GM21390 (cell line): ENCODE measurements at regions not wholly inside any gene's neighbourhood (a gene's known extent, or its start where the extent isn't known, plus 50 kb on each side); places are given as distances from the start of the nearest gene placed in this dataset.

ENCODE experiments used
- ATAC-seq: cut with Tn5 transposase; IDR thresholded peaks from one replicate; pipeline ENCODE4 v1.9.1; 2021; ENCODE audit not compliant: unreplicated experiment

DNA sequence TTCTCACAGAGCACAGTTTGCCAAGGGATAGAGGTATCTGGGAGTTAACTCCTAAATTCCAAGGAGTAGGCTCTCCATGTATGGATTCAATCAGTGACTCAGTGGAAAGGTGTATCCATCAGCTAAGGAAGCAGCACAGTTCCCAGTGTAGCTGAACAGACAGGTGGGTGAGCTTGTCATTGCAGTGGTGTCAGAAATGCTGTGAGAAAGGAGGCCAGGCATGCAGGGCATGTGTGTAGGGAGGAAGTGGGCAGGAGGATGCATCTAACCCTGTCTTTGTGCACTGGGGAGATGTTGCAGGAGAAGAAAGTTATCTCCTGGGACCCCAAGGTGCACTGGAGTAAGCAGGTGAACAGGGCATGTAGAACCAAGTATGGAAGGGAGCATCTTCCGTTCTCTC lies 539.0 kb downstream of the VRK1 start:
- ATAC-seq, result no peak

DNA sequence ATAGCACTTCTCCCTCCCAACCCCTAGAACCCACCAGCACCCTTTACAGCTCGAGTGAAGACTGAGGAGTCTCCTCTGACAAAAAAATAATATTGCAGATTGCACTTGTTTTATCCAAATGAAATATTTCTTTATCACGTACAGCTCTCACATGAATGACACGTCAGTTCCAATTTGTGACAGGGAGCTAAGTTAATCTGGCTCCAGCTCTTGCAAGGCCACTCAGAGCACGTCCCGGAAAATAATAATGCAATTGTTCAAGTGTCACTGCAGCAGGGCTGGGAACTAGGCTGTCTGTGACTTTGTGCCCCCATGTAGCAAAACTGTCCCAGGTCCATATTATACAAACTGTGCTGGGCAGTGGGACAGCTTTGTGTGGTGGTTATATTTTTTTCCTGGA lies 539.6 kb downstream of the VRK1 start:
- ATAC-seq, result no peak

DNA sequence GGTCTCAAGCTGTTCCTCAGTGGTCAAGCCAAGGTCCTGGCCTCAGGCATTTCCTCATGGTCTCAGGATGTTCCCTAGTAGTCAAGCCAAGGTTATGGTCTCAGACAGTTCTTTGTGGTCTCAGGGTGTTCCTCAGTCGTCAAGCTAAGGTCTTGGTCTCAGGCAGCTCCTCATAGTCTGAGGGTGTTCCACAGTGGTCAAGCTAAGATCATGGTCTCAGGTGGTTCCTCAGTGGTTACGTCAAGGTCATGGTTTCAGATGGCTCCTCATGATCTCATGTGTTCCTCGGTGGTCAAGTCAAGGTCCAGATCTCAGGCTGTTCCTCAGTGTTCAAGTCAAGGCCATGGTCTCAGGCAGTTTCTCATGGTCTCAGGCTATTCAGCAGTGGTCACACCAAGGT lies 540.1 kb downstream of the VRK1 start:
- ATAC-seq, result no peak

DNA sequence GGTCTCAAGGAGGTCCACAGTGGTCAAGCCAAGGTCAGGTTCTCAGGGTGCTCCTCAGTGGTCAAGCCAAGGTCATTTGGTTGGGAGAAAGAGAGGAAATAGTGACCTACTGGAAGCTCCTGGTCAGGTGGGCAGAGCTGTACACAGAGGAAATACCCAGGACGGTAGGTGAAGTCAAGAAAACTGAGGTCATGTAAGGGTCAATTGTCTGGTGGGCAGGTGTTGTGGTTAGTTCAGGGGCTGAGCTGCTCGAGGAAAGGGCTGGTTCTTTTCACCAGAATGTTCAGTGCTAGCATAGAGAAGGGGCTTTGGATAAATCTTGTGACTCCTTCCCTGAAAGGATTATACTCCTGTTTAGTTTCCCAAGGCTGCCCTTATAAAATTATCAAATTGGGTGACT lies 540.5 kb downstream of the VRK1 start:
- ATAC-seq, result no peak

DNA sequence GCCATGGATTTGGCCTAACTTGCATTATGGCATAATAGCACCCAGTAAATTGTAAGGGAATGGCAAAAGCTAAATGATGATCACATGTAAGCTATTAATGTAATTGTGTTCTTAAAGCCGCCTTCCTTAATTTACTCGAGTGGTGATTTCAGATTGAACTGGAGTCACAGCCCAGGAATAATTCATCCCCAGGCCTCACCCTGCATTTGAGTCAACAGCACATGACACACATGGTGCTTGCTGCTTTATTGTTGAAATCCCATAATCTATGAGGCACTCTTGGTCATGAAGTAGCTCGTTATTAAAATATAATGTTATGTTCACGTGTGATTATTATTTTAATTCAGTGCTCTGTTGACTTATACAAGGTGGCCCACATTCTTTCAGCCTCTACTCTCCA lies 547.5 kb downstream of the VRK1 start:
- no peak for ATAC-seq

DNA sequence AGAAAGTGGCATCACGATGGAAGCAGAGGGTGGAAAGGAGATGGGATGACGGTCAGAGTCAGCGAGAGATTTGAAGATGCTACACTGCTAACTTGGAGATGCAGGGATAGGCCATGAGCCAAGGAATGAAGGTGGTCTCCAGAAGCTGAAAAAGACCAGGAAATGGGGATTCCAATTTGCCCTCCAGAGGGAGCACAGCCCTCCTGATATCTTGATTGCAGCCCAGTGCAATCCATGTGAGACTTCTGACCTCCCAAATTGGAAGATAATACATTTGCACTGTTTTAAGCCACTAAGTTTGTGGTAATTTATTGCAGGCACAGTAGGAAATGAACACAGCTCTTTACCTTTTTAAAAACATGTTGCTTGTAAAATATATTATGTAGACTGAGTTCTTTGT lies 549.5 kb downstream of the VRK1 start:
- ATAC-seq, result no peak

DNA sequence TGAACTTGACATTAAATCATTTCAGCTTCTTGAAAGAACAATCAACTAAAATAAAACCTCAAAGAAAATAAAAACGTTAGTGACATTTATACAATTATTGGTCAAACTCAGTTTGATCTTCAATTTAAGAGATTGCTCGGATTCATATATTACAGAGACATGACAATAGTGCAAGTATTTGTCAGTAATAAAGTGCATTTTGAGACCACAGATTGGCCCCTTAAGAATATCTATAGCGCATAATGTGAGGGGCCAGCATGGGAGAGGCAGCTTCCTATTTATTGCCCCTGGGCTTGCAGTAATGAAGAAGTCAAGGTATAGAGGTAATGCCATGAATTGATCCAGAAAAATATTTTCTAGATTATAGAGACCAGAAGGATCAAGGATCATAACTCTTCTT lies 552.3 kb downstream of the VRK1 start:
- no peak for ATAC-seq

DNA sequence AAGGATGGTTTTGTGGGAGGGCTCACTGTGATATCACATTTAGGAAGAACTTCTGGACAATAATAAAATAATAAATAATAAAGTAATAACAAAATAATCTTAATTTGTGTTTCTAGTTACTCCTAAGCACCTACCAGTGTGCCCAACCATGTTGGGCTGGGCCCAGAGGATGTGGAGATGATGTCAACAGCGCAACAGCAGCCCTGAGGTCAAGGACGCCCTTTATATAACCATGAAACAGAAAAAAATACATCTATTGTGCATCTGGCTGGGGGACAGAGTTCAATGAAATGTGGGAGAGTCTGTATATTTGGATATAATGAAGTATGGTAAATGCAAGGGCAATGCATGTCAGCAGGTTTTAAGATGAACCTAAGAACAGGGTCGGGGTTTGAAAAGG lies 552.8 kb downstream of the VRK1 start:
- ATAC-seq, result no peak

DNA sequence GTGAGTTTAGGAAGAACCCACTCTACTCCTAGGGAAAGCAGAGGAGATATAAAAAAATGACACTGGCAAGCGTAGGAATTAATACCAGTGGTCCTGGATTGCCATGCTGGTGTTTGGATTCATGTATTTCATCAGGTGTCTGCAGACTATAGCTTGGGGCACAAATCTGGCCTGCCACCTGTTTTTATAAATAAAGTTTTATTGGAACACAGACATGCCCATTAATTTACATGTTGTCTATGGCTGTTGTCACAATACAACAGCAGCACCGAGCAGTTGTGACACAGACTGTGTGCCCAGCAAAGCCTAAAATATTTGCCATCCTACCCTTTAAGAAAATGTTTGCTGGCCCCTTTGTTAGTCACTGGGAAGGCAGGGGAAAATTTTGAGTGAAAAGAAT lies 553.2 kb downstream of the VRK1 start:
- ATAC-seq, result no peak

DNA sequence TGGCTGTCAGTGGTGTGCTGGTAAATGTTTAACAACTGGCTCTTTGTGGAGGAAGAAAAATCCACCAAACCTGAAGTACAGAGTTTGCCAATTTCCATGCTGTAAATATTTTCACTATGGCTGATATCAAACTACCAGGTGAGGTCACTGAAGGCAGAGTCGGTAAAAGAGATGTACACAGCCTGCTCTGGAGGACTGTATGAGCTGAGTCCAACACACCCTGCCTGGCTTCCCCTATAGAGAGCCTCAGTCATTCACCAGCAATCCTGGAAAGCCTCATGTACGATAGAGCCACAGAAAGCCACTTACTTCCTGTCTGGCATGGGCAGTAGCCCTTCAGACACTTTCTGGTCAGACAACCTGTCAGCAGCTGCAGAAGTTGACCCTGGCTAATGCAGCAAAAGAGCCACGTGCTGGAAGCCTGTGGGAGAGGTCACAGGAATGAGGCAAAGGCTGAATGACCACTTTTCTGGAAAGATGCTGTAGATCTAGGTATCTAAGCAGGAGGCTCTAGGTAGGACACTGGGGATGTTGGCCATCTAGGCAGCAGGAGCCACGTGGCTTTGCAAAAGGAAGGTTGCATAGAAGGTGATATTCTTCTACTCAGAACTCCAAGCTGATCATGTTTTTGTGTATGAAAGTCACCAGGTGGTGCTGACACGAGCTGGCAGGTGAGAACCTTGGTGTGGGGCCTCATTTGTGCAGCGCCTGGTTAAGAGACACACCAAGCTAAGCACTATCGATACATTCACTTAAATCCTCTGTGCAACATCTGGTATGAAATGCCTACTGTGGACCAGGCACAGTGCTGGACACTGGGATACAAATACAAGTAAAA lies 553.9 kb downstream of the VRK1 start:
- ATAC-seq, result no peak

DNA sequence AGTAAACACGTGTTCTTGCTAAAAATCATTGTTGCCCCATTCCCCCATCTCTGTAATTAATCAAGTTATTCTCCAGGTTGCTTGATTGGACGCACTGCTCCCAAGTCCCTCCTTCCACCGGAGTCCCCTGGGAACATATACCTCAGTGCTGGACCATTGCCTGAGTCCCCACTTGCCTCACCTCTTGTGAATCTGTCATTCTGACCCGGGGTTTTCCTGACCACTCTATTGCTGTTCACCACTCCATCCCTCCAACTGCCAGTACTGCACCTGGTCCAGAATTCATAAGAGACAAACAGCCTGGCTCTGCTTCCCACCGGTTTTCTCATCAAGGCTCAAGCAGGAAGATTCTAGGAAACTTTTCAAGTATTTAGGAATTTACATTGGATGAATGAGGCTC lies 555.9 kb downstream of the VRK1 start:
- no peak for ATAC-seq

DNA sequence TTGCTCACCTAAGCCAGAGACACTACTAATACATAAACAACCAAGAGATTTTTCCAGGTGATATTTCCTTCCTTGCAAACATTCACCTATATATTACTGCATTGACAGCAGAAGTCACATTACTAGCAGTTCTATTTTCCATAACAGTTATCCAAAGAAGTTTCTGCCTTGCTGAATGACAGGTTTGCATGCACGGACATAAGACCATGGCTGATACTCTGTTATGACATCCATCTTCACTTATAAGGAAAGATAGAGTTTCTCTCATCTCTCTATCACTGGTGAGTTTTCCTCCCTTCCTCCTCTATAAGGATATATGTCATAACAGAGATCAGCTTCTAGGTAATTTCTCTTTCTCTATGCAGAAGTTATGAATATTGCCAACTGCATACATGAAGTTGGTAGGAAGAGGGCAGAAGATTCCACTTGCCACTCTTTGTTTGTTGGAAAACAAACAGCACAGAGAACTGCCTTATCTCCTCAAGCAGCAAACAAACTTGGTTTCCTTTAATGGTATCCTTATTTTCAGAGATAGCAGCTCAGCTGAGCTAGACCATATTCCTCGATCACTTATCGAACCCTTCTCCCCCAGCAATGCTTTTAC lies 557.0 kb downstream of the VRK1 start:
- ATAC-seq, result no peak

DNA sequence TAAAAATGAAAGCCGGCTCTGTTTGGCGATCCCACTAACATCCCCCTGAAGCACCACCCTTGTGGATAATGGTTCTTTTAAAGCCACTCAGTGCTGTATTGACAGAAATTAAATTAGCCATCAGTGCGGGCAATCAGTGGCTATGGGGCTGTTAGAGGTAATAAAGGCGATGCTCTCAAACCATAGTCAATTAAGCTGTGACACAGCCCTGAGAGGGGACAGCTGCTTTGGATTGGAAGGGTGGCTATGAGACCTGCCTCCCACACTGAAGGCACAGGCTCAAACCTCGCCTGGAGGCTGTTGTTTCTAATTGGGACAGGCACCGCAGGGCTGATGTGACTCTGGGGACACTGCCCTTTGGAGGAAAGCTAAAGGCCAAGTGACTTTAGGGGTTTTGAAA lies 562.2 kb downstream of the VRK1 start:
- no peak for ATAC-seq

DNA sequence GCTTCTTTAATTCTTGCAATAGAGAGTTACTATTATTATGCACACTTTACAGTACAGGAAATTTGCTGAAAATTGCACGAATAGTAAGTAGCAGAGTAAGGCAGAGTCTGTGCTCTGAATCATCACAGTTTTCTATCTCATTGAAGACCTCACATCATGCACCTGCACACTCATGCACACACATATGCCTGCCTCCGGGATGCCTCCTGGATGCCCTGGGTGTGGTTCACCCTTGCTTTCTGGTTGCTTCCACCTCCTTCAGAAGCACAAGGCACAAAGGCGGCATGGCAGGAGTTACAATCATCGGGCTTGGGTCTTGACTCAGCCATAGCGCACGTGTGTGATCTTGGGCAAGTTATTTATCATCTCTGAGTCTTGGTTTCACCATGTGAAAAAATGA lies 564.0 kb downstream of the VRK1 start:
- ATAC-seq, result no peak

DNA sequence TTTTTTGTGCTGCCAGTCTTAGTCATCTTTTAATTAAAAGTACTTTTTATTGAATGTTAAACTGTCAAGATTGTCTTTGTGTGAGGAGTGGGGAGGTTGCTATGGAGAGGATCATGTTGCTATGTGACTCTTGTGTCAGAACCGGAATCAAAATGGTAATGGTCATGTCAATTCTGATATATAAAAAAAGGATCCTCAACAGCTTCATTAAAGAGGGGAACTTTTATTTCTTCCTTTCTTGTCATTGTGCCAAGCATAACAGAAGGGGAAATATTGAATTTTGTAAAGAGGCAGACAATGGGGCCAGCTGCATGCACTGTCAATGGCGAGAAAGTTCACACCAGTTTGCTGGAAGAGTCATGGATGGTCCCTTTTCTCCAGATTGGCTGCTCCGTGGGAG lies 564.8 kb downstream of the VRK1 start:
- no peak for ATAC-seq

DNA sequence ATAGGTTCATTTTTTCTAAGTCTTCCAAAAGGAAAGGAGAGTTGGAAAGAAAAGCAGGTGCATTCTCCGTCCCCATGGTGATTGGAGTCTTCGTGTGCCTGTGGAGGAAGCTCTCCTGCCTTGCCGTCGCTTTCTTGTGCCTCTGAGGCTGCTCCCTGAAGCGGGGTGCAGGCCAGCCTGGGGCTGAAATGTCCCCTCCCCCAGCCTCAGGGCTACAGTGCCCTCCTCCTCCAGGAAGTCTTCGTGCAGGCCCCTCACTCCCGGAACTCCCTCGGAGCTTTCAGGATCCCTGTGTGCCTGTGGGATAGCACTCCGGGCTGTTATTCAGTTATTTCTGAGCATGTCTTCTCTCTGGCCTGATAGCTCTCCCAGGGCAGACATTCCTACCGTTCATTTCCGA lies 569.2 kb downstream of the VRK1 start:
- no peak for ATAC-seq

DNA sequence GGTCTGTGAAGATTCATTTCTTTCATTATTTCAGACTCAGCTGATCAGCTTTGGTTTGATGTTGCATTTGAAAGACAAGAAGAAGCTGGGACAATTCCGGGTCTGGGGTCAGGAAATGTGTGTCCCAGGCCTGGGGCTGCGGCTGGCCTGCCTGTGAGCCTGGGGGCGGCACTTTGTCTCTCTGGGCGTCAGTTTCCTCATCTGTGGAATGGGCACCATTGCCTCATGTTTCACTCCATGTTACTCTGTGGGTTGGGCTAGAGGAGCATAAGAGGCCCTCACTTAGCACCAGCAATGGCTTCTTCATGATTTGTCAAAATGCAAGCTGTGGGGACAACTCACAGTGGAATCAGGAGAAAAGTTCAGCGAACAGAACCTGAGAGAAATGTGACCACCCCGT lies 570.1 kb downstream of the VRK1 start:
- no peak for ATAC-seq

DNA sequence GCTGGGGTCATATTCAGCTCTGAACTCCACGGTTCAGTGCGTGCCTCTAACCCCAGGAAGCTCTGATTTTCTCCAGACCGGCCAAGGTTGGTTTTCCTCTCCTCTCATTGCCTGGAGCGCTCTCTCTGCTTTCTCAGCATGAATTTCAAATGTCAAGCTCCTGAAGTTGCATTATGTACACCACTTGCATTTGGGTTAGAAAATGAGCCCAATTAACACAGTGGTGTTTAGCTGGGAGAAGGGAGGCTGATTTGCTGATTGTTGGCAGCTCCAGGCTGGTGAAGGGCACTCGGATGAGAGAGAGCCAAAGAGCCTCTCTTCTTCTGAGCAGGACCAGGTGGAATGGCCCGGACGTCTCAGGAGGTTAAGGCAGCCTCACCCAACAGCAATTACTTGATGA lies 570.9 kb downstream of the VRK1 start:
- ATAC-seq, result no peak

DNA sequence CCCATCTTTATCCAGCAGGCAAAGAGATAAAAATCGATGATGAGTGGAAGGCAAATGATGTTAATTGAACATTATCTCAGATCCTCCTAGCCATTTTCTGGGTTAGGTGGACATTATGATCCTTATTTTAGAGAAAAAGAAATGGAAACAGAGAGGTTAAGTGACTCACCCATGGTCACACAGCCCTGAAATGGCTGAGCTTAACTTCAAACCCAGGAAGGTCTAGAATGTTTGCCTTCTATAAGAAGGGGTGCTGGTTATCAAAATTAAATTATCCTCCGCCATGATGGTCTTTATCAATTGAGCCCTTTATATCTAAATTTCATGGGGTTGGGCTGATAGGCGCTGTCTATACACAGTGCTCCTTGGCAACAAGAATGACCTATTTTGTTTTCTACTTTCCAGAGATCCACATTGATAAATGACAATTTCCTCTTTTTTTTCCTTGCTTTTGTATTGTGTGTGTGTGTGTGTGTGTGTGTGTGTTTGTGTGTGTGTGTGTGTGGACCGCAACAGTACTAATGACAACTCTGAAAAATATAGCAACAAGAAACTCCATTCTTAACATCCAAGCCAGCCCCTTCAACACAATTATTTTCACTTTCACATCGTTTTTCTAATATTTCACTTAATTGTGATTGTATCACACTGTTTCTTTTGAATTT lies 571.9 kb downstream of the VRK1 start:
- no peak for ATAC-seq

DNA sequence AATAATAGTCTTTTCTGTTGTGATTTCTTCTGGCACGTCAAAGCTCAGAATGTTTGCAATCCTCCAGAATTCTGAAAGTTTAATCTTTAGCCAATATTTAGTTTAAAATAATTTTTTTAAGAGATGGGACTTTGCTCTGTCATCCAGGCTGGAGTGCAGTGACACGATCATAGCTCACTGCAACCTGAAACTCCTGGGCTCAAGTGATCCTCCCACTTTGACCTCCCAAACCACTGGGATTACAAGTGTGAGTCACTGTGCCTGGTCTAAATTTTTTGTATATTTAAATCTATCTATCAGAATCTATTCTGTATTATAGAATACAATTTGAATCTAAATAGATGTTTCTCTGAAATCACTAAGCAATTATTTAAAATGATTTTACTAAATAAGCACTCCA lies 572.7 kb downstream of the VRK1 start:
- ATAC-seq, result no peak

DNA sequence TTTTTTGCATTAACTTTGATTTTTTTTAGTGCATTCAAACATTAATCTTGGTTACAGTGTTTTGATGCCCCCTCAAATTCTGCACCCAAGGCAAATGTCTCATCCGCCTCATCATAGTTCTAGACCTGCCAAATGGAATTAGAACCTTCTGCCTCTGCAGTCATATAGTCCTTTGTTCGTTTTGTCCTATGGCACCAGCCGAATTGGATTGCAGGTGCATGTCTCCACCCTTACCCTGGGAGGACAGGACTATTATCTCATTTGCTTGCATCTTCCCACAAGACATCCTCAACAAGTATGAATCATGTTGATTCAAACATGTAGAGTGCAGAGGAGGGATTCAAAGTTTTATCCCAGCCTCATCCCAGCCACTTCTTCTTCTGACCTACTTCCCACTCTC lies 579.1 kb downstream of the VRK1 start:
- no peak for ATAC-seq

DNA sequence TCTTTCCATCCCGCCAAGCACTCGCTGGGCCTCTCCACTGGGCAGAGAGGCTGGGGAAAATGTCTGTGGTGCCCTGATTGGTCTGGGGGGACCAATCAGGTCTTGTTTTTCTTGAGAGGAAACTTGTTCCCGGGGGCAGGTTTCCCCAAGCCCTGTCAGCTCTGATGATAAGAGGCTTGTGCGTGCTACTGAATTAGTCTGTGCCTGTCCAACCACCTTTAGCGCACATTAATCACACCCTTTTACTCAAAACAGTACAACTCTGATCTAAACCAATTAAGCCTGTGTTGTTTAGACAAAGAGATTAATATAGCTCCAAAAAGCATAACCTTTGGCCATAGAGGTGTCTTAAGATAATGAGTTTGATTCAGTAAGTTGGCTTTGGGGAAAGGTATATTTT lies 580.4 kb downstream of the VRK1 start:
- ATAC-seq, result no peak
